Posterior vena cava (tissue), 2 donors: ENCODE measurements at regions not wholly inside any gene's neighbourhood (a gene's known extent, or its start where the extent isn't known, plus 50 kb on each side); places are given as distances from the start of the nearest gene placed in this dataset.
"Not testable (repeated sequence)": the region's sequence is repeated elsewhere in the genome, so short reads cannot be mapped to it uniquely, and the experiment has no call there.

ENCODE experiments used
- DNase-seq: peaks from one replicate; pipeline ENCODE4 v3.0.0-alpha.2; 2020; ENCODE audit warnings: low spot score
- intact Hi-C, 2 donors: fragments of 100-400 bp; cut with DNase I; formaldehyde crosslinking; loops; one replicate each; pipeline versions ENCODE4 v1.14.1 to v1.14.2; 2022 to 2023
- donor health status: DM: yes; HTN: yes; CAD: no.
- donor health status: DM: yes; HTN: yes; CAD: no.

GRCh38 chr5:155106221-155106620, 92.7 kb downstream of the KIF4B start:
- intact Hi-C loops: no loop called here
- DNase-seq: no peak

GRCh38 chr5:155113888-155114287, 100.3 kb downstream of the KIF4B start:
- DNase-seq: no peak
- intact Hi-C loops: no loop called here

- DNase-seq: no peak
- intact Hi-C loops: loop anchor here in 1 of 2 donors (5.0 kb wide), 1 partner anchor 1502 kb away; no protein-coding TSS in a partner anchor
Observed at GRCh38 chr5:155114655-155115054, 101.1 kb downstream of the KIF4B start.

- no peak for DNase-seq
- intact Hi-C loops: loop anchor here (1.0 to 5.0 kb wide), 2 partner anchors 9 to 1504 kb away; no protein-coding TSS in a partner anchor
Observed at GRCh38 chr5:155116456-155117251, 103.1 kb downstream of the KIF4B start.

- intact Hi-C loops: no loop called here
- DNase-seq: no peak
Observed at GRCh38 chr5:155125551-155126095, 112.1 kb downstream of the KIF4B start.

GRCh38 chr5:155126573-155126972, 113.0 kb downstream of the KIF4B start:
- intact Hi-C loops: no loop called here
- no peak for DNase-seq

- intact Hi-C loops: no loop called here
- DNase-seq: no peak
Observed at GRCh38 chr5:155127552-155127951, 114.0 kb downstream of the KIF4B start.

GRCh38 chr5:155128786-155129512, 115.4 kb downstream of the KIF4B start:
- intact Hi-C loops: no loop called here
- DNase-seq: no peak

- intact Hi-C loops: no loop called here
- DNase-seq: no peak
Observed at GRCh38 chr5:155129513-155129880, 115.9 kb downstream of the KIF4B start.

- intact Hi-C loops: no loop called here
Observed at GRCh38 chr5:155134130-155134529, 120.6 kb downstream of the KIF4B start.

GRCh38 chr5:155136216-155136850, 122.8 kb downstream of the KIF4B start:
- no peak for DNase-seq
- intact Hi-C loops: no loop called here

More at GRCh38 chr5:155134130-155134529, 120.6 kb downstream of the KIF4B start:
- no peak for DNase-seq

GRCh38 chr5:155137683-155138082, 124.1 kb downstream of the KIF4B start:
- intact Hi-C loops: no loop called here
- no peak for DNase-seq

GRCh38 chr5:155140646-155141045, 127.1 kb downstream of the KIF4B start:
- intact Hi-C loops: no loop called here
- DNase-seq: no peak

- DNase-seq: no peak
- intact Hi-C loops: no loop called here
Observed at GRCh38 chr5:155144956-155145355, 131.4 kb downstream of the KIF4B start.

GRCh38 chr5:155147222-155147621, 133.7 kb downstream of the KIF4B start:
- intact Hi-C loops: no loop called here

GRCh38 chr5:155148694-155149093, 135.1 kb downstream of the KIF4B start:
- intact Hi-C loops: no loop called here
- DNase-seq: no peak

More at GRCh38 chr5:155147222-155147621, 133.7 kb downstream of the KIF4B start:
- no peak for DNase-seq

- intact Hi-C loops: no loop called here
Observed at GRCh38 chr5:155150012-155150411, 136.5 kb downstream of the KIF4B start.

GRCh38 chr5:155154973-155155372, 141.4 kb downstream of the KIF4B start:
- intact Hi-C loops: no loop called here
- no peak for DNase-seq

More at GRCh38 chr5:155150012-155150411, 136.5 kb downstream of the KIF4B start:
- DNase-seq: no peak

- intact Hi-C loops, DNase-seq: not testable (repeated sequence)
Observed at GRCh38 chr5:155163084-155163483, 149.5 kb downstream of the KIF4B start.

GRCh38 chr5:155167736-155168135, 154.2 kb downstream of the KIF4B start:
- no peak for DNase-seq
- intact Hi-C loops: no loop called here
